Ureter (tissue), 1 donor: ENCODE measurements at regions not wholly inside any gene's neighbourhood (a gene's known extent, or its start where the extent isn't known, plus 50 kb on each side); places are given as distances from the start of the nearest gene placed in this dataset.
"Not testable (repeated sequence)": the region's sequence is repeated elsewhere in the genome, so short reads cannot be mapped to it uniquely, and the experiment has no call there.

Source experiments
- DNase-seq: peaks from one replicate; pipeline ENCODE4 v3.0.0-alpha.2; 2020; ENCODE audit warnings: low spot score
- donor health status: DM: yes; HTN: yes; CAD: no.

- no peak for DNase-seq
Measured at GRCh38 chr1:213464786-213465460, 413.9 kb downstream of the RPS6KC1 start.

- DNase-seq = no peak
Measured at GRCh38 chr1:213466541-213466940, 415.5 kb downstream of the RPS6KC1 start.

GRCh38 chr1:213474054-213474453, 423.0 kb downstream of the RPS6KC1 start:
- DNase-seq = no peak

GRCh38 chr1:213481395-213481794, 430.4 kb downstream of the RPS6KC1 start:
- DNase-seq = no peak

GRCh38 chr1:213484333-213484732, 433.3 kb downstream of the RPS6KC1 start:
- DNase-seq = no peak

GRCh38 chr1:213484758-213485157, 433.7 kb downstream of the RPS6KC1 start:
- DNase-seq = no peak

GRCh38 chr1:213486488-213486887, 435.4 kb downstream of the RPS6KC1 start:
- no peak for DNase-seq

- no peak for DNase-seq
Measured at GRCh38 chr1:213491468-213491867, 440.4 kb downstream of the RPS6KC1 start.

GRCh38 chr1:213492161-213493041, 441.4 kb downstream of the RPS6KC1 start:
- DNase-seq = no peak

GRCh38 chr1:213499444-213499843, 448.4 kb downstream of the RPS6KC1 start:
- no peak for DNase-seq

- DNase-seq = no peak
Measured at GRCh38 chr1:213507472-213508223, 456.6 kb downstream of the RPS6KC1 start.

GRCh38 chr1:213511173-213511572, 460.1 kb downstream of the RPS6KC1 start:
- no peak for DNase-seq

GRCh38 chr1:213512316-213512715, 461.3 kb downstream of the RPS6KC1 start:
- DNase-seq = no peak

GRCh38 chr1:213513006-213513405, 462.0 kb downstream of the RPS6KC1 start:
- DNase-seq = no peak

GRCh38 chr1:213514408-213515179, 463.6 kb downstream of the RPS6KC1 start:
- not testable (repeated sequence) for DNase-seq

- DNase-seq = no peak
Measured at GRCh38 chr1:213519098-213519497, 468.1 kb downstream of the RPS6KC1 start.

- no peak for DNase-seq
Measured at GRCh38 chr1:213521206-213521605, 466.6 kb upstream of the PROX1 start.

GRCh38 chr1:213523781-213524398, 463.9 kb upstream of the PROX1 start:
- no peak for DNase-seq

- no peak for DNase-seq
Measured at GRCh38 chr1:213526306-213526705, 461.5 kb upstream of the PROX1 start.

GRCh38 chr1:213530611-213531320, 457.0 kb upstream of the PROX1 start:
- no peak for DNase-seq
